ENCODE measurements at regions not wholly inside any gene's neighbourhood (a gene's known extent, or its start where the extent isn't known, plus 50 kb on each side); places are given as distances from the start of the nearest gene placed in this dataset.

GRCh38 chr20:60573003-60573680 is 614.9 kb downstream of the CDH26 start:
- DNase-seq (ENCODE audit: low spot score), result no peak

GRCh38 chr20:60576236-60576635 is 618.0 kb downstream of the CDH26 start:
- DNase-seq (ENCODE audit: low spot score), result no peak

- no peak for DNase-seq (ENCODE audit: low spot score)
These were observed 621.8 kb downstream of the CDH26 start for GRCh38 chr20:60579941-60580515.

DNA sequence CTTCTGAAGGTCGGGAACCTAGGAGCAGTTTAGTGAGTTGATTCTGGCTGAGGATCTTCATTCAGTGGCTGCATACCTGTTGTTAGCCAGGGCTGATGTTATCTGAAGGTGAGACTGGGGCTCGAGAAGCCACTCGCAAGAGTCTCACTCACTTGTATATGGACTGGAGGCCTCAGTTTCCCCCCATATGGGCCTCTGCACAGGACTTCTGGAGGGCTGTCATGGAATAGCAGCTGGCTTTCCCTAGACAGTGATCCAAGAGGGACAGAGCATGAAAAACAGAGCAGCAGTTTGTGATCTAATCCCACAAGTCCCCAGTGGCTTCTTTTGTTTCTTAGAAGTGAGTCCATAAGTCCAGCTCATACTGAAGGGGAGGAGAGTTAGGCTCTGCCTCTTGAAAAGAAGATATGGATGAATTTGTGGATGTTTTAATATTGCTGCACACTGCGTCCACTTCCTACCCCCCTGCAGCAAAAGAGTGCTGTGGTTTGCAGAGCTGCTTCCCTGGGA is 623.4 kb downstream of the CDH26 start:
- no peak for DNase-seq (ENCODE audit: low spot score)

GRCh38 chr20:60583741-60584140 is 625.5 kb downstream of the CDH26 start:
- no peak for DNase-seq (ENCODE audit: low spot score)

DNA sequence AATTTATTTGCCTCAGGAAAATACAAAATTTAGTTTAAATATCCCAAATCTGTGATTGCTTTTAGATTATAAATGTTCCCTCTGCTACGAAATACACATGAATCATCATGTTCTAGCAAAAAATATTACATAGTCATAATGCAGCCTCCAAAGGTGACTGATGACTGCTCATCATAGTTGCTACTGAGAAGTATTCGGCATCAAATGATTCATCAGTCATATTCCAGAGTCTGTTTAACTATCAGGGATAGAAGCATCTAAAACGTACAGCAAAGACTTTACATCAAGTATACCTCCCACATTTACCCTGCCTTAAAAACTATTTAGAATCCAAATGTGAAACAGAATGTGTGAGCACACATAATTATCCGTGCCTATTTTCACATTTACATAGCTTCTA is 626.0 kb downstream of the CDH26 start:
- no peak for DNase-seq (ENCODE audit: low spot score)

DNA sequence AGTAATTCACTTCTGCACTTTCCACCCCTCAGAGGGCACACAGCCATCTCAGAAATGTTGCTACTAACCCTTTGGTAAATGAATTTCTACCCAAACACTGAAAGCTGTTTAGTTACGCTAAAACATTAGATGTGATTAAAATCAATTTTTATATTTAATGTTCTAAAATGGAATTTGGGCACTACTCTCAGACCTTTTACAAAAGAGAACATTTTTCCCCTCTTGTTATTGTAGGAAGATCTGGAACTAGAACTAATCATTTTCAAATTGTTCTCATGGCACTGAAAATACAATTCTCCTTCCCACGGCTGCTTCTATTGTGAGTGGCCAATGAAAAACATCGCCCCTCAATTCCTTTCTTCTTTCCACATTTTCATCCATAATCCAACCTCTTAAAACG is 627.4 kb downstream of the CDH26 start:
- DNase-seq (ENCODE audit: low spot score), result no peak

DNA sequence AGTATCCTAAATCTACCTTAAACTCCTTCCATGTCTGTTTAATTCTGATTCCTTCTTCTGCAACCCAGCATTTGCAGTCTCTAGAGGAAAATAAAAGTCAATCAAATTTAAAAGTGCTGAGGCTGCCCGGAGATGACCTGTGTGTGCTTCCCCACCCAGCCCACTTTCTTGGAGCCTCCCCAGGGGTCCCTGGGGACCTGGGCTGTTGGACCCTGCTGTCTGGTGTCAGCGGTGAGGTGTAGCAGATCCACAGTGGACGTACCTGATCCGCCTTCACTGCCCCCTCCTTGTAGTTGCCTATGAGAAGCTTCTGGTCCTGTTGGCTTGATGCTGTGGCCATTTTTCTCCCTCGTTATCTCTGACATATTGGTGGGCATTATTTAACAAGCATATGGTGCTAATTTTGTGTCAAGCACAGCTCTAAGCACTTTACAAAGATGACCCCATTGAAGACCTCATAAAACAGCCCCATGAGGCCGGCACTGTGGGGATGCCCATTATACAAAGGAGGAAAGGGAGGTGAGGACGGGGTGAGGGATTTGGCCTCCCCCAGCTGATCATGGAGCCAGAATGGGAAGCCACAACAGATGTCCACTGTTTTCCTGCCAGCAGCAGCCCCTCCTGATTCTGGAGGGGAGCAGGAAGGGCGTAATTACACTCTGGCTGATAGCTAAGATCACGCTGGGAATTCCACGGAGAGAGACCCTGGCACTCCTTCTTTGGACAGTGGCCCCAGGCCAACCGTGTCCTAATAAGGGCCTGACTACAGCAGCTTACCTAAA is 628.2 kb downstream of the CDH26 start:
- no peak for DNase-seq (ENCODE audit: low spot score)

GRCh38 chr20:60587986-60588385 is 629.8 kb downstream of the CDH26 start:
- no peak for DNase-seq (ENCODE audit: low spot score)

DNA sequence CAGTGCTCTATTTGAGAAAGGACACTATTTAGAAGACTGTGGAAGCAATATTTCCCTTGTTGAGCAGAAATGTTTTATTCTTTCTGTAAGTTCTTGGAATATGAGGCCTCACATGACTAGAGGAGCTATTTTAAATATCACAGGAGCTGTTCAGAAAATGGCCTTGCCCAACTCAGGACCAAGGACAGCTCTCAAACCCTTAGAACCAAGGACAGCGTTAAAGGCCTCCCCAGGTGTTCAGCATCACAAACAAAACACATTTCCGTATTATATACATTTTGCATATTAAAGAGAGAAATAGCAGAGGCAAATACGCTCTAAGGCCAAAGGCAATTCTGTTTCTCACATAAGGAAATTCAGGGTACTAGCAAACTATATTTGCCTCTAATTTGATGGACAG is 631.4 kb downstream of the CDH26 start:
- DNase-seq (ENCODE audit: low spot score), result no peak

DNA sequence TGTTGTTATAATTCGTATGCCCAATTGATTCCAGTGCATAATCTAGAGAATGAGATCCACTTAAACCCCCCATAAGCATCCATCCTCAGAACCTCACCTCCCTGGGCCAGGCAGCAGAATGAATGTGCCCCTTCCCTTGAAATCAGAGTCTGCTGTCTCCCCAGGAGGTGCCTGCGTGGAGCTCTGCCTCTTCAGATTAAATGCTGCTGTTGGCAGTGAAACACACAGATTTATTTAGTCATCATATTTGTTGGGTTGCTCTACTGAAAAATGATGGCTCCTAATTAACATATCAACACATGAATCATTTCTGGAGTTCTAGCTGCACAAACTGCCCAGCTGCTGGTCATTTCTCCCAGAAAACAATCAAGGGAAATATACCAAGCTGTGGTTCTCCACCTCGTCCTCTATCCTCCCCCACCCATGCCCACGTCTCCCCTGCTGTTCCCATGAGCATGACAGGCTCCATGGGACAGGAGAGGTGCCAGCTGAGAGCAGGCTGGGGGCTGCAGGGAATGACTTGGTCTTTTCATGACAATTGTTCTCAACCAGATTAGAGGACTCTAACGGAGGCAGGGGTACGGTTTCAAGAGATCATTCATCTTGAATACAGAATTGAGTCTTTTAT is 633.1 kb downstream of the CDH26 start:
- DNase-seq (ENCODE audit: low spot score), result no peak

DNA sequence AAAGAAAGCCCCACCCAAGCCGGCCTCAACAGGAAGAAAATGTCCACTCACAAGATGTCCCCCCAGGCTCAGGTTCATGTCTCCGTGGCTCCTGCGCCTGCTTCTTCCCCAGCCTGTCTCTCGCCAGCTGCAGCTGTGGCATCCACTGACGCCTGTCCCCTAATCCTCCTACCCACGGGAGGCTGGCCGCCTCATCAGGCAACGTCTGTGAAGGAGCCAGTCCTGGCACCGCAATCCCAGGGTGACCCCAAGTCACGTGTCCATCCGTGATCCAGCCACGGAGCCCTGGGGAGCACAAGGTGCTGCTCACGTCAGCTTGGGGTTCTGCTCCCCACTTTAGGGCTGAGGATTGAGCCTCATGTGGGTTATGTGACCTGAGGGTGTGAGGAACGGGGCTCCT is 640.3 kb downstream of the CDH26 start:
- DNase-seq (ENCODE audit: low spot score), result no peak

- DNase-seq (ENCODE audit: low spot score), result no peak
These were observed 641.2 kb downstream of the CDH26 start for GRCh38 chr20:60599381-60599780.

GRCh38 chr20:60600036-60600435 is 641.8 kb downstream of the CDH26 start:
- no peak for DNase-seq (ENCODE audit: low spot score)

GRCh38 chr20:60624066-60624465 is 628.0 kb upstream of the CDH4 start:
- no peak for DNase-seq (ENCODE audit: low spot score)

- DNase-seq (ENCODE audit: low spot score), result no peak
These were observed 624.1 kb upstream of the CDH4 start for GRCh38 chr20:60627751-60628565.

DNA sequence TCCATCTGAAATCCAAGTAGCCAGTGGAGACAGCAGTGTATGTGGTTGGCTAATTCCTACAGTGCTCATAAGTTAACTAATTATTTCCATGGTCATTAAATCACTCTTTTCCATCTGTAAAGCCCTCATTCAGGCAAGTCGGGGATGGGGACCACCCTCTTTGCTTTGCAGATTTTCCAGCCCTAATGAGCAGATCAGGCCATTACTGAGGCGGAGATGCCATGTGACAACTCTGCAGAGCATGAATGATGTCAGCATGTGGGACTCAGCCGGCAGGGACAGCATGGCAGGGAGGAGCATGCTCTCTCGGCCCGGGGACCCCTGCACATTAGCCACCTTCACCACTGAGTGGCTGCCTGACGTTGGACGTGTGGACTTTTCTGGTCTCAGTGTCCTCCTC is 623.3 kb upstream of the CDH4 start:
- no peak for DNase-seq (ENCODE audit: low spot score)

- no peak for DNase-seq (ENCODE audit: low spot score)
These were observed 622.9 kb upstream of the CDH4 start for GRCh38 chr20:60629206-60629605.

GRCh38 chr20:60630609-60631008 is 621.5 kb upstream of the CDH4 start:
- no peak for DNase-seq (ENCODE audit: low spot score)

DNA sequence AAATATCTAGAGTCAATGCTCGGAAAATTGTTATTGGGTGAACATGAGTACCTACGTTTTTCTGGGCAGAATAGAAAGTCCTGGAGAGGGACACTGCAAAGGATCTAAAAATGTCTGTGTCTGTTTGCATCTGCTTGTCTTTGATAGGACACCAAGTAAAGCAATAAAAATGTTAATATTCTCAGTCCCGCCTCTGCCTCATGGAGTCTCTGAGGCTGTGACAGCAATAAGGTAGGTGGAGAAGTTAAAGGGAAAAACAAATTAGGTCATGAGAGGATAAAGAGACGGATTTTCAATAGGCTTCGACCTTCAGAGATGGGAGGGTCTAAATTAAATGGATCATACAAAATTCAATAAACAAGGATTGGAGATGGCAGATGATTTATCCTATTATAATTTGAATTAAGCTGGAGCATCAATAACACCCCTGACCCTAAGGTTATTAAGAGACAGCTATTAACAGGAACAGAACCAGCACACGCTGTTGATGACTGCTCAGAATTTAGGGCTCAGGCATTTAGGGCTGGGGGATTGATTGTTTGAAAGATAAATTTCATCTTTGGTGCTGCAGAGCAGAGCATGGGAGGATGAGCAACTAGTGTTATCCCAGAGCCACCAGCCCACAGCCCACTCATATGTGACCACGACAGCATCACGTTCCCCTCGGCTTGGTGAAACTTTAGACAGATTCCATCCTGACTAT is 620.3 kb upstream of the CDH4 start:
- no peak for DNase-seq (ENCODE audit: low spot score)

All from ureter (tissue), 1 donor.